ENCODE measurements at regions not wholly inside any gene's neighbourhood (a gene's known extent, or its start where the extent isn't known, plus 50 kb on each side); places are given as distances from the start of the nearest gene placed in this dataset.

DNA sequence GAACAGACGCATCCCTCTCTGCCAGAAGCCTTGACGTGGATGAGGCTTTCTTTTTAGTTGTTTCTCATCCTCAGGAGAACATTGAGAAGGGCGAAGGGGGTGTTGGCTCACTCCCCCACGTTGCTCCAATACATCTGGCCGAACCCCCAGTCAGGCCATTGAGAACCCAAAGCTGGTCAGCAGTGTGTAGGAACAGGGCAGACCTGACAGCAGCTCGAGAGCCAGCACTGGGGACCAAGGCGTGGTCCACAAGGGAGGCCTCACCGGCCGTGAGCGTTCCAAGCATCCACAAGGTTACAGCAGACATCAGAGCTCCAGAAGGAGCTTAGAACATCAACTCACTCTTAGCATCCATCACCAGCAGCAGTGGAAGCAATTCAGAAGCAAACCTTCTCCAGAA, 387.9 kb upstream of the ARID1B start:
- Histone ChIP-seq H3K79me2 (ENCODE audit: low read depth) (no peaks in the 10 kb centered on the region), H4K20me1 (ENCODE audit: low read depth) (no peaks in the 10 kb centered on the region), H3K9me3 (ENCODE audit: low read depth) (no peaks in the 10 kb centered on the region), H2AFZ (replicated peaks) (no peak overlapping the region), H3K4me3 (no peak overlapping the region), H3K4me2 (no peak overlapping the region), H3F3A (ENCODE audit: low read depth) (no peaks in the 10 kb centered on the region), H3K9ac (no peak overlapping the region), H3K4me1 (no peaks in the 10 kb centered on the region), H3K27ac (no peak overlapping the region), H3K27me3 (no peaks in the 10 kb centered on the region), H3K36me3 (no peaks in the 10 kb centered on the region)
- no peak for TF ChIP-seq EZH2 (IDR thresholded peaks at IDR 0.05)
- Mint-ChIP-seq H3K4me1 (peaks cover 7% of the 10 kb centered on the region), H3K4me3 (no peak overlapping the region), H3K36me3 (no peaks in the 10 kb centered on the region), H3K9me3 (no peaks in the 10 kb centered on the region), H3K27ac (no peak overlapping the region), H3K27me3 (ENCODE audit: insufficient read depth, low read depth) (peaks cover 12% of the 10 kb centered on the region)
- no peak for DNase-seq (ENCODE audit: low spot score)

DNA sequence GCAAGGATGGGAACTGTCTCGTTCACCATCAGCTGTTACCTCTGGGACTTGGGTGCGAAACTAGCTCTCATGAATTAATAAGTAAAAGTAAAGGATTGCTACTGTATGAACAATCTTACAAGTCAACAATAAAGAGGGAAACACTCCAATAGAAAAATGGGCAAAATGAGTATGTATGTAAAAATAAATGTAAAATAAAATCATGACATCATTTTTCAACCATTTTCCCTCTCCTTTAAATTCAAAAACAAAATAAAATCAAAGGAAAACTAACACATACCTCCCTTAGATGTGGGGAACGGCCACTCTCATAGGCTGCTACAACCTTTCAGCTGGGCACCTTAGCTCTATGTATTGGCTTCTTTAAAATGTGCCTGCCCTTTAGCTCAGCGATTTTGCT, 389.7 kb upstream of the ARID1B start:
- H3K4me3 ChIP-seq, result no peak overlapping the region
- no peak overlapping the region for H2AFZ ChIP-seq (replicated peaks)
- Mint-ChIP-seq H3K4me3 (no peak overlapping the region), H3K27me3 (ENCODE audit: insufficient read depth, low read depth) (peaks cover 5% of the 10 kb centered on the region), H3K4me1 (no peaks in the 10 kb centered on the region), H3K36me3 (no peaks in the 10 kb centered on the region), H3K27ac (no peak overlapping the region), H3K9me3 (no peaks in the 10 kb centered on the region)
- TF ChIP-seq, protein P1, sequence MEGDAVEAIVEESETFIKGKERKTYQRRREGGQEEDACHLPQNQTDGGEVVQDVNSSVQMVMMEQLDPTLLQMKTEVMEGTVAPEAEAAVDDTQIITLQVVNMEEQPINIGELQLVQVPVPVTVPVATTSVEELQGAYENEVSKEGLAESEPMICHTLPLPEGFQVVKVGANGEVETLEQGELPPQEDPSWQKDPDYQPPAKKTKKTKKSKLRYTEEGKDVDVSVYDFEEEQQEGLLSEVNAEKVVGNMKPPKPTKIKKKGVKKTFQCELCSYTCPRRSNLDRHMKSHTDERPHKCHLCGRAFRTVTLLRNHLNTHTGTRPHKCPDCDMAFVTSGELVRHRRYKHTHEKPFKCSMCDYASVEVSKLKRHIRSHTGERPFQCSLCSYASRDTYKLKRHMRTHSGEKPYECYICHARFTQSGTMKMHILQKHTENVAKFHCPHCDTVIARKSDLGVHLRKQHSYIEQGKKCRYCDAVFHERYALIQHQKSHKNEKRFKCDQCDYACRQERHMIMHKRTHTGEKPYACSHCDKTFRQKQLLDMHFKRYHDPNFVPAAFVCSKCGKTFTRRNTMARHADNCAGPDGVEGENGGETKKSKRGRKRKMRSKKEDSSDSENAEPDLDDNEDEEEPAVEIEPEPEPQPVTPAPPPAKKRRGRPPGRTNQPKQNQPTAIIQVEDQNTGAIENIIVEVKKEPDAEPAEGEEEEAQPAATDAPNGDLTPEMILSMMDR (IDR thresholded peaks at IDR 0.05), result no peak
- no peak for TF ChIP-seq EZH2 (IDR thresholded peaks at IDR 0.05)
- no peak for TF ChIP-seq EZH2phosphoT487 (IDR thresholded peaks at IDR 0.05)
- H3K27ac ChIP-seq, result no peak overlapping the region
- no peak overlapping the region for H3K4me2 ChIP-seq
- H3K9ac ChIP-seq, result no peak overlapping the region
- H3K27me3 ChIP-seq, result no peaks in the 10 kb centered on the region
- H3K4me1 ChIP-seq, result no peaks in the 10 kb centered on the region
- H3K9me3 ChIP-seq (ENCODE audit: low read depth), result no peaks in the 10 kb centered on the region
- no peaks in the 10 kb centered on the region for H3K79me2 ChIP-seq (ENCODE audit: low read depth)
- no peak for DNase-seq (ENCODE audit: low spot score)
- H4K20me1 ChIP-seq (ENCODE audit: low read depth), result no peaks in the 10 kb centered on the region
- no peaks in the 10 kb centered on the region for H3K36me3 ChIP-seq
- no peaks in the 10 kb centered on the region for H3F3A ChIP-seq (ENCODE audit: low read depth)

DNA sequence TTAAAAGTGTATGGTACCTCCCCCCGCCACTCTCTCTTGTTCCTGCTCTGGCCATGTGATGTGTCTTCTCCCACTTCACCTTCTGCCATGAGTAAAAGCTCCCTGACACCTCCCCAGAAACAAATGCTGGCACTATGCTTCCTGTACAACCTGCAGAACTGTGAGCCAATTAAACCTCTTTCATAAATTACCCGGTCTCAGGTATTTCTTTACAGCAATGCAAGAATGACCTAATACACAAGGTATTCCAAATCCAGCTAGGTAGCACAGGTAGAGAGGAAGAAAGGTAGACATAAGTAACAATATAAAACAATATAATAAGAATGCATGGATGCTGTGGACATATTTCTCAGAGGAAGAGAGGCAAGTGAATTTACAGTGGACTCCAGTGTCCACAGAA, 394.1 kb upstream of the ARID1B start:
- Mint-ChIP-seq H3K27me3 (ENCODE audit: insufficient read depth, low read depth) (peaks cover 4% of the 10 kb centered on the region), H3K9me3 (no peaks in the 10 kb centered on the region), H3K4me1 (peaks cover 8% of the 10 kb centered on the region), H3K4me3 (no peak overlapping the region), H3K27ac (no peak overlapping the region), H3K36me3 (no peaks in the 10 kb centered on the region)
- H3K9ac ChIP-seq, result no peak overlapping the region
- H3K9me3 ChIP-seq (ENCODE audit: low read depth), result no peaks in the 10 kb centered on the region
- no peak overlapping the region for H3K4me2 ChIP-seq
- H3K27me3 ChIP-seq, result no peaks in the 10 kb centered on the region
- H3K27ac ChIP-seq, result no peak overlapping the region
- TF ChIP-seq, protein P1 (IDR thresholded peaks at IDR 0.05), result no peak
- no peak for TF ChIP-seq EZH2 (IDR thresholded peaks at IDR 0.05)
- no peak for TF ChIP-seq EZH2phosphoT487 (IDR thresholded peaks at IDR 0.05)
- H3K79me2 ChIP-seq (ENCODE audit: low read depth), result no peaks in the 10 kb centered on the region
- H3K4me3 ChIP-seq, result no peak overlapping the region
- H3K4me1 ChIP-seq, result no peaks in the 10 kb centered on the region
- no peak overlapping the region for H2AFZ ChIP-seq (replicated peaks)
- DNase-seq (ENCODE audit: low spot score), result no peak
- no peaks in the 10 kb centered on the region for H4K20me1 ChIP-seq (ENCODE audit: low read depth)
- no peaks in the 10 kb centered on the region for H3F3A ChIP-seq (ENCODE audit: low read depth)
- no peaks in the 10 kb centered on the region for H3K36me3 ChIP-seq

DNA sequence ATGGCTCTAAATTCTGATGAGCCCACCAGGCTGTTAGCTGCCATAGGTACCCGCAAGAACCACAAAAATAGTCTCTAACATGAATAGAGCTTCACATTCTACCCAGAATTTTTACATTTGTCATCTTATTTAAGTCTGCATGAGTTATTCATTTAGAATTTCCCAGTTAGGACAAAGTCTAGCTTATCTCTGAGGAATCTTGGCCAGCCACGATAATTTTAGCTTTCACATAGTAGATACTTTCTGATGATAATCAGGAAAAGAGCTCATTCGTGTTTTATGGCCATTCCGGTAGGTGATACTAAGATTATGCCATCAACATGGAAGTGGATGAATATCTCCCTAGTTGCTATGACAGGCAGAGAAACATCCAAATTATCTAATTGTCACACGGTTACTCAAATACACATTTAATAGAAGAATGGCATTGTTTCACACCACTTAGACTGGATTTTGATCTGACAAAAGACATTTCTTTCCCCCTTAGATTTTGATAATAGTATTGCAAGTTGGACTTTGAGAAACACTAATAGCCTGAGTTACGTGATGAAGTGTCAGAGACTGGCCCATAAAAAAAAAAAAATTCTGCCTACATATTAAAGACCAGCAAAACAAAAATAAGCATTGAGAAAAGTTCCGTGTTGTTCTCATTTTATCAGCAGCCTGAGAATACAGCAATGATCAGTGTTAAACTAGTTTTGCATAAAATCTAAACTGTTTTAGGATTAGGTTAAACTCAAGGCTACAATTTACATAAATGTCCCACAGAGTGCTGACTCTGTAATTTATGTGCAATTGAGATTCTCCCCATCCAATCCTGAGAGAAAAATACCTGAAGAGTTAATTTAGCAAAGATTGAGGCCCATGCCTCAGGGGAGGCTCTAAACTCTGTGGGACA, 397.5 kb upstream of the ARID1B start:
- no peak overlapping the region for H2AFZ ChIP-seq (replicated peaks)

More for the DNA sequence above, 397.5 kb upstream of the ARID1B start:
- H3K9me3 ChIP-seq (ENCODE audit: low read depth), result no peaks in the 10 kb centered on the region
- DNase-seq (ENCODE audit: low spot score), result no peak
- Mint-ChIP-seq H3K36me3 (no peaks in the 10 kb centered on the region), H3K9me3 (no peaks in the 10 kb centered on the region), H3K4me3 (no peak overlapping the region), H3K27me3 (ENCODE audit: insufficient read depth, low read depth) (peaks cover 2% of the 10 kb centered on the region), H3K27ac (no peak overlapping the region), H3K4me1 (peaks cover 8% of the 10 kb centered on the region)
- H3K79me2 ChIP-seq (ENCODE audit: low read depth), result no peaks in the 10 kb centered on the region
- H3K9ac ChIP-seq, result no peak overlapping the region
- H3F3A ChIP-seq (ENCODE audit: low read depth), result no peaks in the 10 kb centered on the region
- no peaks in the 10 kb centered on the region for H3K36me3 ChIP-seq
- H3K4me2 ChIP-seq, result no peak overlapping the region
- H3K4me3 ChIP-seq, result no peak overlapping the region
- no peaks in the 10 kb centered on the region for H3K27me3 ChIP-seq
- no peak for TF ChIP-seq EZH2phosphoT487 (IDR thresholded peaks at IDR 0.05)
- TF ChIP-seq, protein P1 (IDR thresholded peaks at IDR 0.05), result no peak
- no peak overlapping the region for H3K27ac ChIP-seq
- H4K20me1 ChIP-seq (ENCODE audit: low read depth), result no peaks in the 10 kb centered on the region
- no peaks in the 10 kb centered on the region for H3K4me1 ChIP-seq

Data from neural progenitor cell (in vitro differentiated cells).